ENCODE measurements at regions not wholly inside any gene's neighbourhood (a gene's known extent, or its start where the extent isn't known, plus 50 kb on each side); places are given as distances from the start of the nearest gene placed in this dataset.

GRCh38 chr21:37967036-37967435, 50.8 kb upstream of the KCNJ6 start:
- no peak for DNase-seq

GRCh38 chr21:37968744-37969143, 52.5 kb upstream of the KCNJ6 start:
- DNase-seq = no peak

GRCh38 chr21:37970548-37970947, 54.3 kb upstream of the KCNJ6 start:
- DNase-seq = no peak

- DNase-seq = no peak
Measured at GRCh38 chr21:37971390-37971950, 55.2 kb upstream of the KCNJ6 start.

GRCh38 chr21:37974081-37974480, 57.8 kb upstream of the KCNJ6 start:
- no peak for DNase-seq

- no peak for DNase-seq
Measured at GRCh38 chr21:37982496-37983318, 66.5 kb upstream of the KCNJ6 start.

GRCh38 chr21:37983336-37984095, 67.3 kb upstream of the KCNJ6 start:
- DNase-seq = no peak

GRCh38 chr21:37984416-37984815, 68.2 kb upstream of the KCNJ6 start:
- no peak for DNase-seq

- no peak for DNase-seq
Measured at GRCh38 chr21:37986000-37986399, 69.7 kb upstream of the KCNJ6 start.

- no peak for DNase-seq
Measured at GRCh38 chr21:37986751-37987399, 70.6 kb upstream of the KCNJ6 start.

GRCh38 chr21:37987668-37988067, 71.4 kb upstream of the KCNJ6 start:
- DNase-seq = no peak

GRCh38 chr21:37993071-37993470, 76.8 kb upstream of the KCNJ6 start:
- DNase-seq = no peak

GRCh38 chr21:37994211-37994610, 78.0 kb upstream of the KCNJ6 start:
- DNase-seq = no peak

GRCh38 chr21:38012672-38013071, 96.4 kb upstream of the KCNJ6 start:
- no peak for DNase-seq

- no peak for DNase-seq
Measured at GRCh38 chr21:38013741-38014140, 97.5 kb upstream of the KCNJ6 start.

- no peak for DNase-seq
Measured at GRCh38 chr21:38014298-38014697, 98.0 kb upstream of the KCNJ6 start.

GRCh38 chr21:38027901-38028498, 111.7 kb upstream of the KCNJ6 start:
- DNase-seq = no peak

GRCh38 chr21:38032082-38032801, 116.0 kb upstream of the KCNJ6 start:
- DNase-seq = no peak

- no peak for DNase-seq
Measured at GRCh38 chr21:38036016-38036415, 119.8 kb upstream of the KCNJ6 start.

- no peak for DNase-seq
Measured at GRCh38 chr21:38037416-38037815, 121.2 kb upstream of the KCNJ6 start.

- no peak for DNase-seq
Measured at GRCh38 chr21:38039369-38039768, 123.1 kb upstream of the KCNJ6 start.

GRCh38 chr21:38039841-38040240, 123.6 kb upstream of the KCNJ6 start:
- no peak for DNase-seq
